Activated CD4-positive, alpha-beta T cell treated with anti-CD3 and anti-CD28 coated beads, Interleukin-2, amount 50 U/mL, for 24 hours (primary cell): ENCODE measurements at regions not wholly inside any gene's neighbourhood (a gene's known extent, or its start where the extent isn't known, plus 50 kb on each side); places are given as distances from the start of the nearest gene placed in this dataset.
"Not testable (repeated sequence)": the region's sequence is repeated elsewhere in the genome, so short reads cannot be mapped to it uniquely, and the experiment has no call there.

Experiments
- DNase-seq, 2 donors: peaks; one replicate each; pipeline ENCODE4 v3.0.0-alpha.2; 2020; ENCODE audit warnings: low read depth in 1 of 2, low spot score in 1 of 2

GRCh38 chr14:38973083-38973700 lies 129.8 kb downstream of the SEC23A start:
- DNase-seq: no peak

GRCh38 chr14:38972511-38972910 lies 130.5 kb downstream of the SEC23A start:
- DNase-seq: no peak

- DNase-seq: no peak
Observed at GRCh38 chr14:38971258-38971921, 131.6 kb downstream of the SEC23A start.

- no peak for DNase-seq
Observed at GRCh38 chr14:38964630-38965029, 138.4 kb downstream of the SEC23A start.

- DNase-seq: no peak
Observed at GRCh38 chr14:38960946-38961531, 142.0 kb downstream of the SEC23A start.

GRCh38 chr14:38959021-38959420 lies 144.0 kb downstream of the SEC23A start:
- no peak for DNase-seq

GRCh38 chr14:38958589-38958988 lies 144.4 kb downstream of the SEC23A start:
- DNase-seq: no peak

- DNase-seq: no peak
Observed at GRCh38 chr14:38951451-38951850, 151.6 kb downstream of the SEC23A start.

GRCh38 chr14:38950676-38951075 lies 152.4 kb downstream of the SEC23A start:
- no peak for DNase-seq

- DNase-seq: no peak
Observed at GRCh38 chr14:38948576-38948975, 154.5 kb downstream of the SEC23A start.

GRCh38 chr14:38948171-38948570 lies 154.9 kb downstream of the SEC23A start:
- DNase-seq: no peak

GRCh38 chr14:38947343-38947742 lies 155.7 kb downstream of the SEC23A start:
- DNase-seq: no peak

GRCh38 chr14:38944691-38945090 lies 158.3 kb downstream of the SEC23A start:
- no peak for DNase-seq

GRCh38 chr14:38941488-38941887 lies 161.5 kb downstream of the SEC23A start:
- no peak for DNase-seq

GRCh38 chr14:38932653-38933000 lies 170.4 kb downstream of the SEC23A start:
- DNase-seq: not testable (repeated sequence)

GRCh38 chr14:38931969-38932652 lies 170.9 kb downstream of the SEC23A start:
- no peak for DNase-seq

GRCh38 chr14:38930898-38931297 lies 172.1 kb downstream of the SEC23A start:
- DNase-seq: no peak

- no peak for DNase-seq
Observed at GRCh38 chr14:38930022-38930421, 173.0 kb downstream of the SEC23A start.

- no peak for DNase-seq
Observed at GRCh38 chr14:38929416-38929815, 173.6 kb downstream of the SEC23A start.

GRCh38 chr14:38921893-38922292 lies 181.1 kb downstream of the SEC23A start:
- DNase-seq: not testable (repeated sequence)

GRCh38 chr14:38915125-38915524 lies 187.9 kb downstream of the SEC23A start:
- DNase-seq: no peak

GRCh38 chr14:38910092-38910491 lies 192.9 kb downstream of the SEC23A start:
- no peak for DNase-seq
